Gastrocnemius medialis (tissue), 4 donors: ENCODE measurements at regions not wholly inside any gene's neighbourhood (a gene's known extent, or its start where the extent isn't known, plus 50 kb on each side); places are given as distances from the start of the nearest gene placed in this dataset.
"Not testable (repeated sequence)": the region's sequence is repeated elsewhere in the genome, so short reads cannot be mapped to it uniquely, and the experiment has no call there.

Experiments used
- ATAC-seq, 2 donors: fragments of 150-250 bp; one replicate each; pipeline ENCODE4 v1.9.1; 2016
- DNase-seq, 2 donors: peaks; one replicate each; pipeline ENCODE4 v3.0.0-alpha.2; 2019
- H3K27ac ChIP-seq, 4 donors: fragments of 200-600 bp; sonication (generic); 1 replicate in 1 of 4; 2 replicates in 3 of 4; pipeline ENCODE4 v1.5.1; 2016 to 2018; ENCODE audit warnings: mild to moderate bottlenecking in 2 of 4, moderate library complexity in 1 of 4
- H3K27me3 ChIP-seq, 3 donors: fragments of 200-600 bp; sonication (generic) in 2 of 3; 1 replicate in 1 of 3; 2 replicates in 2 of 3; pipeline versions ENCODE4 v1.5.1 to v1.6.0; 2016 to 2019; ENCODE audit warnings: mild to moderate bottlenecking in 1 of 3, moderate library complexity in 1 of 3
- H3K36me3 ChIP-seq, 2 donors: fragments of 200-600 bp; sonication (generic) in 1 of 2; one replicate each; pipeline ENCODE4 v1.5.1; 2017 to 2018
- H3K4me1 ChIP-seq, 2 donors: fragments of 200-600 bp; sonication (generic) in 1 of 2; one replicate each; pipeline ENCODE4 v1.5.1; 2016 to 2017; ENCODE audit warnings: mild to moderate bottlenecking in 2 of 2
- H3K4me3 ChIP-seq, 4 donors: fragments of 200-600 bp; sonication (generic) in 3 of 4; 1 replicate in 1 of 4; 2 replicates in 3 of 4; pipeline ENCODE4 v1.5.1; 2016 to 2019; ENCODE audit warnings: mild to moderate bottlenecking in 2 of 4
- H3K9me3 ChIP-seq, 3 donors: fragments of 200-600 bp; sonication (generic) in 2 of 3; 1 replicate in 1 of 3; 2 replicates in 2 of 3; pipeline ENCODE4 v1.5.1; 2016 to 2019
- POLR2A ChIP-seq, 2 donors: fragments of 450-650 bp; IDR thresholded peaks; one replicate each; pipeline ENCODE4 v1.6.1; 2017; ENCODE audit warnings: antibody characterized with exemption in 2 of 2, mild to moderate bottlenecking in 2 of 2, moderate library complexity in 2 of 2
- in situ Hi-C, 4 donors: fragments of 200-750 bp; cut with MboI; loops; one replicate each; pipeline versions ENCODE4 v1.15.0 to v1.8.0; 2017; ENCODE audit warnings: low sequenced_read_pairs in 4 of 4
- intact Hi-C: fragments of 100-400 bp; cut with DNase I; formaldehyde crosslinking; loops from one replicate; pipeline ENCODE4 v1.15.1; 2023; ENCODE audit warnings: low total_unique reads
- TF ChIP-seq, protein P1 (sequence below), 5 experiments: fragments of 450-650 bp in 3 of 5; fragments of 200-600 bp in 2 of 5; sonication (generic) in 2 of 5; IDR thresholded peaks in 4 of 5; conservative IDR thresholded peaks in 1 of 5; 1 replicate in 4 of 5; 2 replicates in 1 of 5; pipeline ENCODE4 v1.5.1; 2016 to 2019; ENCODE audit warnings: antibody characterized with exemption in 5 of 5, mild to moderate bottlenecking in 3 of 5, moderate library complexity in 3 of 5

DNA sequence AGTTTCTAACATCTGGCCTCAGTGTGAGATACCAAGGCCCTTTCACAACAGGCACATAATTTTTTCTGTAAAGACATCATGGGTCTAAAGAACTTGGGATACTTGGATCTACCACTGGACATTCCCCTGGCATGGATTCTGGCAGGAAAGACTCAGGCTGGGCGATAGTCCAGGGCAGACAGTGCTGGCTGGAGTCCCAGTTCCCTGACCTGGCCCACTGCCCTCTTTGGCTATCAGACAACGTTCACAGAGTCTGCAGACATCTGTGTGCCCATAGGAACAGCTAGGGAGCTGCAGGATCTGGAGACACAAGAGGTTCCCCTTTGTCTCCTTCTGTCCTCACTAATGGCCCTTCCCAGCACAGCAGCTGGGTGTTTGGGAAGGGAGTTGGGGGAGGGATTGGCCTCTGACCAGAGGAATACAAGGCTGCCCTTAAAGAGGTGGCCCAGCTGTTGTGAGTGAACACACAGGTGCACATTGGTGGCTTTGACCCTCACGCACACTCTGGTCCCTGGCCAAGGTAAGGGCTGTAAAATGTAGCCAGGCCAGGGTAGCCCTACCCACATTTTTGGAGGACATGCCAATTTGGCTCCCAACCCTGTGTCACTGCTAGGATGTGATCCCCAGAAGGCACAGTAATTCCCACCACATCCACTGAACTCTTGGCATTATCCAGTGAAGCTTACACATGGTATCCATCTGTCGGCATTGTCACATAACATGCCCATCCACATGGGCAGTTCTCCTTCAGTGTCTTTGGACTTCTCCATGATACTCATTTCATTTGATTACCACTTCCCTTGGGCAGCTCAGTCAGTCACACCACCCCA, 72.3 kb downstream of the SOX3 start:
- no peaks in the 10 kb centered on the region for H3K36me3 ChIP-seq
- intact Hi-C loops: loop anchor here (10.0 kb wide), 1 partner anchor 72 kb away; the partner anchor contains the start of gene SOX3
- in situ Hi-C loops: no loop called here
- no peaks in the 10 kb centered on the region for H3K9me3 ChIP-seq
- no peak overlapping the region for H3K4me3 ChIP-seq
- TF ChIP-seq POLR2A (IDR thresholded peaks at IDR 0.05): no peak
- TF ChIP-seq, protein P1, sequence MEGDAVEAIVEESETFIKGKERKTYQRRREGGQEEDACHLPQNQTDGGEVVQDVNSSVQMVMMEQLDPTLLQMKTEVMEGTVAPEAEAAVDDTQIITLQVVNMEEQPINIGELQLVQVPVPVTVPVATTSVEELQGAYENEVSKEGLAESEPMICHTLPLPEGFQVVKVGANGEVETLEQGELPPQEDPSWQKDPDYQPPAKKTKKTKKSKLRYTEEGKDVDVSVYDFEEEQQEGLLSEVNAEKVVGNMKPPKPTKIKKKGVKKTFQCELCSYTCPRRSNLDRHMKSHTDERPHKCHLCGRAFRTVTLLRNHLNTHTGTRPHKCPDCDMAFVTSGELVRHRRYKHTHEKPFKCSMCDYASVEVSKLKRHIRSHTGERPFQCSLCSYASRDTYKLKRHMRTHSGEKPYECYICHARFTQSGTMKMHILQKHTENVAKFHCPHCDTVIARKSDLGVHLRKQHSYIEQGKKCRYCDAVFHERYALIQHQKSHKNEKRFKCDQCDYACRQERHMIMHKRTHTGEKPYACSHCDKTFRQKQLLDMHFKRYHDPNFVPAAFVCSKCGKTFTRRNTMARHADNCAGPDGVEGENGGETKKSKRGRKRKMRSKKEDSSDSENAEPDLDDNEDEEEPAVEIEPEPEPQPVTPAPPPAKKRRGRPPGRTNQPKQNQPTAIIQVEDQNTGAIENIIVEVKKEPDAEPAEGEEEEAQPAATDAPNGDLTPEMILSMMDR (IDR thresholded peaks at IDR 0.05 in 4 of 5, conservative IDR thresholded peaks at IDR 0.05 in 1 of 5): no peak
- DNase-seq: no peak
- no peaks in the 10 kb centered on the region for H3K4me1 ChIP-seq
- H3K27ac ChIP-seq: no peak overlapping the region
- ATAC-seq: peak in 1 of 2 donors; percentile 60
- peaks cover 0 to 3% (median 0%) of the 10 kb centered on the region in 3 donors for H3K27me3 ChIP-seq

DNA sequence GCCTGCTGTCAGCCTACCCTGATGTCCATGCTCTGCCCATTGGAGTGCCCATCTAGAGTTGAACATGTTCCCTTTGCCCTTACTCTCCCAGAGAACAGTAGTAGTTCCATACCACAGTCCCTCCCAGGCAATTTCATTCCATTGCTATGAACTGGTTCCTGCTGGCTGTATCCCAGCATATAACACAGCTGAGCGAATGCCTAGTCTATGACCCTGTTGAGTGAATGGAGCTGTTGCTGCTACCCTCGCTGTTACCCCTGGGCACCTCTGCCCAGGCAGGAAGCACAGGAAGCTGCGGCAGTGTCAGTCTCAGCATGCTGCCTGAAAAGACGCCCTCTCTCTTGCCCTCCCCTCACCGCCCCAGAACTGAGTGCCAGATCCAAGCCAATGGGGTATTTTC, 73.3 kb downstream of the SOX3 start:
- DNase-seq (no peak), ATAC-seq (no peak)
- peaks cover 0 to 3% (median 0%) of the 10 kb centered on the region in 3 donors for H3K27me3 ChIP-seq
- H3K4me3 ChIP-seq: no peak overlapping the region
- TF ChIP-seq, protein P1 (IDR thresholded peaks at IDR 0.05 in 4 of 5, conservative IDR thresholded peaks at IDR 0.05 in 1 of 5): no peak
- no peak for TF ChIP-seq POLR2A (IDR thresholded peaks at IDR 0.05)
- no peaks in the 10 kb centered on the region for H3K36me3 ChIP-seq
- H3K9me3 ChIP-seq: no peaks in the 10 kb centered on the region
- in situ Hi-C loops: no loop called here
- no peaks in the 10 kb centered on the region for H3K4me1 ChIP-seq
- intact Hi-C loops: loop anchor here (10.0 kb wide), 1 partner anchor 73 kb away; the partner anchor contains the start of gene SOX3
- no peak overlapping the region for H3K27ac ChIP-seq

DNA sequence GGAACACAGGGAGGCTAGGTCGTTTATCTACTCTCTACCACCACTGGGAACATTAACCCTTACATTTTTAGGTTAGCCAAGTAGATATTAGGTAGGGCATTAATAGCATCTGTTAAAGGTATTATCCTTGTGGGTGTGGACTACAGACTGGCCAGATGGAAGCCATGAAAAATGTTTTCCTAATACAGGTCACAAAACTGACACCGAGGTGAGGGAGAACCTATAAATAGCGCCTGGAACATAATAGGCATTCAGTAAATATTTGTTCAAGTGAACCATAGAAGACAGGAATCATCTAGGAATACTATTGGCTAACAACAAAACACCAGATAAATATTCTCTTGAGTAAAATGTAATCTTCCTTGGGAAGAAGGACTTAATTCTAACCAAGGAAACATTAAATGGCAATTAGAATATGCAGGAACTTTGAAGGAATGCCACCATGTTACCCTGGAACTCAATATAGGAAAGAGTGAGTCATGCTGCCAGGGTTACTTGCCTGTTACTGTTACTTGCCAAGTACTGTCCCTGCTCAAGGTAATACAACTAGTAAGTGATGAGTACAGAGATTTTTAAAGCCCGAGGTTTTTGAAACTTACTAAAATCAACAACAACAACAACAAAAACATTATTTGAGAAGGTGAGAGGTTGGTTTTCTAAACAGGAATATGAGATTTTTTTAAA, 79.0 kb downstream of the SOX3 start:
- DNase-seq (no peak), ATAC-seq (peak; percentile 39 to 69)
- no peak overlapping the region for H3K27ac ChIP-seq
- TF ChIP-seq, protein P1 (IDR thresholded peaks at IDR 0.05 in 4 of 5, conservative IDR thresholded peaks at IDR 0.05 in 1 of 5): no peak
- intact Hi-C loops (no loop called here), in situ Hi-C loops (no loop called here)
- H3K27me3 ChIP-seq: no peaks in the 10 kb centered on the region
- H3K36me3 ChIP-seq: no peaks in the 10 kb centered on the region
- H3K4me3 ChIP-seq: no peak overlapping the region
- no peaks in the 10 kb centered on the region for H3K4me1 ChIP-seq
- no peaks in the 10 kb centered on the region for H3K9me3 ChIP-seq

DNA sequence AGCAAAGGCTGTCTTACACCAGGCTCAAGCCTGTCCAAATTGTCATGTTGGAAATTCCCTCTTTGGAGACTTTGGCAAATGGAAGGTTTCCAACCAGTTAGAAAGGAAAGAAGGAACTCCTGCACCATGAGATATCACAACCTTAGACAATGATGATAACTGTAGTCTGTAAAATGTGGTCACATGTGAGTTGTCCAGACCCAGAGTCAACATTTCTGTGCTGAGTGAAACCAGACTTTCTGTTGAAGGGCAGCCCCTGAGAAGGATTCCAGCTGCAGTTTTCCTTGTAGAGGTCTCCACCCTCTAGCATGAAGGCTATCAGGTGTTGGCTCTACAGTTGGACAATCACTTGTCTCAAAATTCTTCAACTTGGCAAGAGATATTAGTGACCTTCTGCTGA, 82.4 kb downstream of the SOX3 start:
- Histone ChIP-seq H3K4me3 (no peak overlapping the region), H3K36me3 (no peaks in the 10 kb centered on the region), H3K4me1 (no peaks in the 10 kb centered on the region), H3K9me3 (no peaks in the 10 kb centered on the region), H3K27ac (no peak overlapping the region), H3K27me3 (no peaks in the 10 kb centered on the region)
- DNase-seq (no peak), ATAC-seq (no peak)
- intact Hi-C loops (no loop called here), in situ Hi-C loops (no loop called here)
- TF ChIP-seq, protein P1 (IDR thresholded peaks at IDR 0.05 in 4 of 5, conservative IDR thresholded peaks at IDR 0.05 in 1 of 5): no peak
- no peak for TF ChIP-seq POLR2A (IDR thresholded peaks at IDR 0.05)

DNA sequence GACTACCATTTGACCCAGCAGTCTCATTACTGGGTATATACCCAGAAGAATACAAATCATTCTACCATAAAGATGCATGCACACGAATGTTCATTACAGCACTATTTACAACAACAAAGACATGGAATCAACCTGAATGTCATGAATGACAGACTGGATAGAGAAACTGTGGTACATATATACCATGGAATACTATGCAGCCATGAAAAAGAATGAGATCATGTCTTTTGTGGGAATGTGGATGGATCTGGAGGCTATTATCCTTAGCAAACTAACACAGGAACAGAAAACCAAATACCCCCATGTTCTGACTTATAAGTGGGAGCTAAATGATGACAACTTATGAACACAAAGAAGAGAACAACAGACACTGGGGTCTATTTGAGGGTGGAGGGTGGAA, 102.7 kb downstream of the SOX3 start:
- H3K27ac ChIP-seq, in situ Hi-C loops, H3K9me3 ChIP-seq, H3K27me3 ChIP-seq, ATAC-seq, DNase-seq, H3K36me3 ChIP-seq, intact Hi-C loops, H3K4me3 ChIP-seq, H3K4me1 ChIP-seq: not testable (repeated sequence)

DNA sequence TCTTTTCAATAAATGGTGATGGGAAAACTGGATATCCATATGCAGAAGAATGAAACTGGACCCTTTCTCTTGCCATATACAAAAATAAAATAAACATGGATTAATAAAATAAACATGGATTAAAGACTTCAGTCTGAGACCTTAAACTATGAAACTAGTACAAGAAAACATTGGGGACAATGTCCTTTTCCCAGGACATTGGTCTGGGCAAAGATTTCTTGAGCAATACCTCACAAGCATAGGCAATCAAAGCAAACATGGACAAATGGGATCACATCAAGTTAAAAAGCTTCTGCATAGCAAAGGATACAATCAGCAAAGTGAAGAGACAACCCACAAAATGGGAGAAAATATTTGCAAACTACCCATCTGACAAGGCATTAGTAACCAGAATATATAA, 108.5 kb downstream of the SOX3 start:
- in situ Hi-C loops, H3K36me3 ChIP-seq, H3K9me3 ChIP-seq, H3K27me3 ChIP-seq, intact Hi-C loops, H3K4me1 ChIP-seq, DNase-seq, H3K4me3 ChIP-seq, H3K27ac ChIP-seq, ATAC-seq: not testable (repeated sequence)
